ENCODE measurements at regions not wholly inside any gene's neighbourhood (a gene's known extent, or its start where the extent isn't known, plus 50 kb on each side); places are given as distances from the start of the nearest gene placed in this dataset.
"Not testable (repeated sequence)": the region's sequence is repeated elsewhere in the genome, so short reads cannot be mapped to it uniquely, and the experiment has no call there.

DNA sequence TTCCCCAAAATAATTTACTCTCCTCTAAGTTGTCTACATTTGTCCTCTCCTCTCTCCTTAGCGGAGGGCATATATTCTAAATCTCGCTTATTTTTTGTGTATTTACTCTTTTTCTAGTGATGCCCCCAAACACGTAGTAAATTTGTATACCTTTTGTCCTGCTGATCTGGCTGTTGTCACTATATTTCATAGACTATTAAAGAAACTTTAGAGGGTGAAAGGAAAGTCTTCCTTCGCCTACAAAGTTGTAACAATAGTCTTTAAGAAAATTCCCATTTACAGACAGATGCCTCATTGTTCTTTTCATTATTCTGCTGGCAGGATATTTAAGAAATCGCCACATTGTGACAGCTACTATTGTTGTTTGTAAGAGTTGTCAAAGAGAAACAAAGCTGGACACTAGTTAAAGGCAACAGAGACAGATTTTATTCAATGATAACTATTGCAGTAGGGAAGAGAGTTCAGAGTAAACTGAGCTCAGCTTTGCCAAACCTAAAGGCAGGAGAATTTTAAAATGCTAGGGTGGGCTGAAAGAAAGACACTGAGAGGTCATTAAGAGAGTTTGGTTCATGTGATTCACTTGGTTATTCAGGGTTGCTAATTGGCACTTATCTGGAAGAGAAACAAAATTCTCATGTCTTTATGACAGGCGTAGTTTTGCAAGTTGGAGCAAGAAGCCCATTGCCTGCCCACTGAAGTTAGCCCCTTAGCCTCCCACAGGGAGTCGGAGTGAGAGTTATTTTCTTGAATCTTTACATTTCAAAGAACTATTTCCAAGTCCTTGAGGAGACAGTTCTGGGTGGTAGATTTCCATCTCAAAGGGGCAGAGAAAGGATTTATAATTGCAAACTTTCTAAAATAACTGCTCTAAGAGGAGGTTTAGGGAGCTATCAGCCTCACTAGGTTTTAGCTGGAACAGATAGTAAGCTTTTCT, 1272.5 kb upstream of the SEL1L start:
- Histone ChIP-seq H3K9me3 (ENCODE audit: low read length) (no peaks in the 10 kb centered on the region), H3K9me2 (ENCODE audit: insufficient read depth, low read length) (no peaks in the 10 kb centered on the region), H3K27ac (ENCODE audit: low read depth, low read length, poor library complexity, severe bottlenecking) (no peak overlapping the region), H3K36me3 (ENCODE audit: insufficient read depth, low read length) (no peaks in the 10 kb centered on the region), H4K20me1 (ENCODE audit: insufficient read depth, low read length) (no peaks in the 10 kb centered on the region), H3K79me2 (ENCODE audit: insufficient read depth, low read depth, low read length) (no peaks in the 10 kb centered on the region), H3K4me2 (ENCODE audit: low read length) (no peak overlapping the region), H3K4me1 (ENCODE audit: insufficient read depth, low read length, poor library complexity, severe bottlenecking) (no peaks in the 10 kb centered on the region), H2AFZ (ENCODE audit: low read length) (no peak overlapping the region), H3K4me3 (ENCODE audit: low read depth, low read length, poor library complexity, severe bottlenecking) (no peak overlapping the region)
- CTCF ChIA-PET (ENCODE audit: unreplicated experiment) = no interaction called here
- BruUV-seq (replicated peaks) = no TSS peak
- TF ChIP-seq, protein P1, sequence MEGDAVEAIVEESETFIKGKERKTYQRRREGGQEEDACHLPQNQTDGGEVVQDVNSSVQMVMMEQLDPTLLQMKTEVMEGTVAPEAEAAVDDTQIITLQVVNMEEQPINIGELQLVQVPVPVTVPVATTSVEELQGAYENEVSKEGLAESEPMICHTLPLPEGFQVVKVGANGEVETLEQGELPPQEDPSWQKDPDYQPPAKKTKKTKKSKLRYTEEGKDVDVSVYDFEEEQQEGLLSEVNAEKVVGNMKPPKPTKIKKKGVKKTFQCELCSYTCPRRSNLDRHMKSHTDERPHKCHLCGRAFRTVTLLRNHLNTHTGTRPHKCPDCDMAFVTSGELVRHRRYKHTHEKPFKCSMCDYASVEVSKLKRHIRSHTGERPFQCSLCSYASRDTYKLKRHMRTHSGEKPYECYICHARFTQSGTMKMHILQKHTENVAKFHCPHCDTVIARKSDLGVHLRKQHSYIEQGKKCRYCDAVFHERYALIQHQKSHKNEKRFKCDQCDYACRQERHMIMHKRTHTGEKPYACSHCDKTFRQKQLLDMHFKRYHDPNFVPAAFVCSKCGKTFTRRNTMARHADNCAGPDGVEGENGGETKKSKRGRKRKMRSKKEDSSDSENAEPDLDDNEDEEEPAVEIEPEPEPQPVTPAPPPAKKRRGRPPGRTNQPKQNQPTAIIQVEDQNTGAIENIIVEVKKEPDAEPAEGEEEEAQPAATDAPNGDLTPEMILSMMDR (conservative IDR thresholded peaks at IDR 0.05; ENCODE audit: low read length) = no peak
- no peak for TF ChIP-seq EZH2phosphoT487 (IDR thresholded peaks at IDR 0.05; ENCODE audit: borderline replicate concordance, low read depth, low read length)
- intact Hi-C loops (cut with micrococcal nuclease; ENCODE audit: unreplicated experiment) = no loop called here
- POLR2A ChIA-PET = no interaction called here
- no peak for DNase-seq (ENCODE audit: low spot score)

DNA sequence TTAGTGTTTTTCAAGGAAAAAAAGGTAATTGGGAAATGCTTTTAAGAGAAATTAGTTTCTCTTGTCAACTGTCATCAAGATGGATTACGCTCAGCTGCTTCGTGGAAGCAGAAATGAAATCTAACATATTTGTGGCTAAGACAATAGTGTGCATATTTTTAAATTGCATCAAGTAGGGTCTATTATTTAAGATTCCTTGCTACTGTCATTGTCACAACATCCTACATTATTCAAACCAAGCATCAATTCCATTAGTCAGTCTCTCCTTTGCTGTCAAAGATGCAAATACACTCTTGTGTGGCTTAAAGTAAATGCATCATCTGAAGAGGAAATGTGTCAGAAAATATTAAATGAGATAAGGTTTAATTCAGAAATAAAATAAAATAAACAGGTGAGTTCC, 1277.6 kb upstream of the SEL1L start:
- H3K4me3 ChIP-seq (ENCODE audit: low read depth, low read length, poor library complexity, severe bottlenecking) = no peak overlapping the region
- CTCF ChIA-PET (ENCODE audit: unreplicated experiment) = no interaction called here
- no peaks in the 10 kb centered on the region for H4K20me1 ChIP-seq (ENCODE audit: insufficient read depth, low read length)
- H3K4me2 ChIP-seq (ENCODE audit: low read length) = no peak overlapping the region
- H3K79me2 ChIP-seq (ENCODE audit: insufficient read depth, low read depth, low read length) = no peaks in the 10 kb centered on the region
- intact Hi-C loops (cut with micrococcal nuclease; ENCODE audit: unreplicated experiment) = no loop called here
- no peaks in the 10 kb centered on the region for H3K9me2 ChIP-seq (ENCODE audit: insufficient read depth, low read length)
- H3K4me1 ChIP-seq (ENCODE audit: insufficient read depth, low read length, poor library complexity, severe bottlenecking) = no peaks in the 10 kb centered on the region
- no peak for DNase-seq (ENCODE audit: low spot score)
- no peak overlapping the region for H2AFZ ChIP-seq (ENCODE audit: low read length)
- no peaks in the 10 kb centered on the region for H3K9me3 ChIP-seq (ENCODE audit: low read length)
- no peak for TF ChIP-seq EZH2phosphoT487 (IDR thresholded peaks at IDR 0.05; ENCODE audit: borderline replicate concordance, low read depth, low read length)
- TF ChIP-seq, protein P1 (conservative IDR thresholded peaks at IDR 0.05; ENCODE audit: low read length) = no peak
- BruUV-seq (replicated peaks) = no TSS peak
- H3K36me3 ChIP-seq (ENCODE audit: insufficient read depth, low read length) = no peaks in the 10 kb centered on the region
- H3K27ac ChIP-seq (ENCODE audit: low read depth, low read length, poor library complexity, severe bottlenecking) = no peak overlapping the region
- POLR2A ChIA-PET = no interaction called here

DNA sequence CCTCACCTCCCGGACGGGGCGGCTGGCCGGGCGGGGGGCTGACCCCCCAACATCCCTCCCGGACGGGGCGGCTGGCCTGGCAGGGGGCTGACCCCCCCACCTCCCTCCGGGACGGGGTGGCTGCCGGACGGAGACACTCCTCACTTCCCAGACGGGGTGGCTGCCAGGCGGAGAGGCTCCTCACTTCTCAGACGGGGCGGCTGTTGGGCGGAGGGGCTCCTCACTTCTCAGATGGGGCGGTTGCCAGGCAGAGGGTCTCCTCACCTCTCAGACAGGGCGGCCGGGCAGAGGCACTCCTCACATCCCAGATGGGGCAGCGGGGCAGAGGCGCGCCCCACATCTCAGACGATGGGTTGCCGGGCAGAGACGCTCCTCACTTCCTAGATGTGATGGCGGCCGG, 1280.7 kb upstream of the SEL1L start:
- intact Hi-C loops (cut with micrococcal nuclease; ENCODE audit: unreplicated experiment); CTCF ChIA-PET (ENCODE audit: unreplicated experiment); H3K4me1 ChIP-seq (ENCODE audit: insufficient read depth, low read length, poor library complexity, severe bottlenecking); H3K27ac ChIP-seq (ENCODE audit: low read depth, low read length, poor library complexity, severe bottlenecking); BruUV-seq (replicated peaks); H2AFZ ChIP-seq (ENCODE audit: low read length); H3K79me2 ChIP-seq (ENCODE audit: insufficient read depth, low read depth, low read length); H3K4me2 ChIP-seq (ENCODE audit: low read length); POLR2A ChIA-PET; H4K20me1 ChIP-seq (ENCODE audit: insufficient read depth, low read length); H3K9me3 ChIP-seq (ENCODE audit: low read length); H3K36me3 ChIP-seq (ENCODE audit: insufficient read depth, low read length); DNase-seq (ENCODE audit: low spot score); H3K4me3 ChIP-seq (ENCODE audit: low read depth, low read length, poor library complexity, severe bottlenecking); H3K9me2 ChIP-seq (ENCODE audit: insufficient read depth, low read length): not testable (repeated sequence)

Data from OCI-LY7 (cell line).